Right lobe of liver (tissue), 6 donors: ENCODE measurements at regions not wholly inside any gene's neighbourhood (a gene's known extent, or its start where the extent isn't known, plus 50 kb on each side); places are given as distances from the start of the nearest gene placed in this dataset.

Source experiments
- ATAC-seq, 4 donors: fragments of 200-7000 bp; cut with Tn5 transposase; one replicate each; pipeline ENCODE4 v1.9.1; 2020; ENCODE audit warnings: mild to moderate bottlenecking in 4 of 4, moderate library complexity in 4 of 4
- DNase-seq, 3 donors: peaks; one replicate each; pipeline ENCODE4 v3.0.0-alpha.2; 2020
- H3K27ac ChIP-seq, 3 donors: fragments of 200-600 bp; one replicate each; pipeline ENCODE4 v1.8.0; 2022
- H3K27me3 ChIP-seq, 2 donors: fragments of 200-600 bp; one replicate each; pipeline ENCODE4 v1.8.0; 2022
- H3K36me3 ChIP-seq, 4 donors: fragments of 200-600 bp; sonication (generic) in 1 of 4; one replicate each; pipeline versions ENCODE4 v1.5.1 to v1.8.0; 2017 to 2022; ENCODE audit warnings: control low read depth in 1 of 4
- H3K4me1 ChIP-seq, 4 donors: fragments of 200-600 bp; sonication (generic) in 1 of 4; one replicate each; pipeline versions ENCODE4 v1.5.1 to v1.8.0; 2017 to 2022; ENCODE audit warnings: control low read depth in 1 of 4
- H3K4me3 ChIP-seq, 3 donors: fragments of 200-600 bp; one replicate each; pipeline ENCODE4 v1.8.0; 2022
- H3K9me3 ChIP-seq, 4 donors: fragments of 200-600 bp; sonication (generic) in 1 of 4; one replicate each; pipeline versions ENCODE4 v1.5.1 to v1.8.0; 2017 to 2022; ENCODE audit warnings: control low read depth in 1 of 4
- POLR2A ChIP-seq: fragments of 450-650 bp; IDR thresholded peaks from one replicate; pipeline ENCODE4 v1.6.1; 2017; ENCODE audit warnings: antibody characterized with exemption, mild to moderate bottlenecking
- WGBS: methylation state at CpG from one replicate; pipeline ENCODE4 v1.1.6; 2018; ENCODE audit warnings: low coverage, low lambda C conversion rate; ENCODE audit not compliant: insufficient coverage; ENCODE audit errors: missing lambda C conversion rate; 5-methylcytosine and 5-hydroxymethylcytosine counted together
- intact Hi-C, 2 donors: fragments of 100-400 bp; cut with DNase I; formaldehyde crosslinking; loops; one replicate each; pipeline versions ENCODE4 v1.11.2 to v1.14.1; 2022
- TF ChIP-seq, protein P1 (sequence below), 4 donors: fragments of 200-600 bp in 3 of 4; fragments of 450-650 bp in 1 of 4; IDR thresholded peaks; one replicate each; pipeline versions ENCODE4 v1.5.1 to v1.8.0; 2016 to 2022; ENCODE audit warnings: antibody characterized with exemption in 4 of 4, mild to moderate bottlenecking in 2 of 4
- donor health status: DM: no; HTN: yes; CAD: no.
- donor health status: DM: no; HTN: no; CAD: no.
- donor health status: DM: no; HTN: no; CAD: no.
- donor health status: DM: no; HTN: yes; CAD: no.
- donor health status: DM: no; HTN: yes; CAD: no.

DNA sequence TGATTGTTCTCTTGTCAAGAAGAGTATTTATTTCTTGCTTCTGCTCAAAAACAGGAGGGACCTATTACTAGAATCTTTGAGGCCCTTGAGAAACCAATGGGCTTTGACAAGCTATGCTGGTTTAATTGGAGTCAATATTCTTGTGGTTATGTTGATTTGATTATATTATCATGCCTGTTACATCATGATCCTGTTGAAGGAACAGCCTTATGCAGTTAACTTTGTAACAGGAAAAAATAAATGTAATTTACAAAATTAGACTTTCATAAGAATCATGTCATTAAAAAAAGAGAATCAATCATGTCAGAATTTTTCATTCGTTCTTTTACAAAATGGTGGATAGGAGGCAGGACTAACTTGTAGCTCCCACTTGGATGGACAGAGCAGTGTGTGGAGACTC is 386.1 kb upstream of the DDI1 start:
- H3K27me3 ChIP-seq: no peaks in the 10 kb centered on the region
- 53% methylated on average over 1 of the region's 1 CpG for WGBS
- no peak overlapping the region for H3K4me3 ChIP-seq
- DNase-seq: no peak
- no peak overlapping the region for H3K27ac ChIP-seq
- TF ChIP-seq POLR2A: no peak
- TF ChIP-seq, protein P1, sequence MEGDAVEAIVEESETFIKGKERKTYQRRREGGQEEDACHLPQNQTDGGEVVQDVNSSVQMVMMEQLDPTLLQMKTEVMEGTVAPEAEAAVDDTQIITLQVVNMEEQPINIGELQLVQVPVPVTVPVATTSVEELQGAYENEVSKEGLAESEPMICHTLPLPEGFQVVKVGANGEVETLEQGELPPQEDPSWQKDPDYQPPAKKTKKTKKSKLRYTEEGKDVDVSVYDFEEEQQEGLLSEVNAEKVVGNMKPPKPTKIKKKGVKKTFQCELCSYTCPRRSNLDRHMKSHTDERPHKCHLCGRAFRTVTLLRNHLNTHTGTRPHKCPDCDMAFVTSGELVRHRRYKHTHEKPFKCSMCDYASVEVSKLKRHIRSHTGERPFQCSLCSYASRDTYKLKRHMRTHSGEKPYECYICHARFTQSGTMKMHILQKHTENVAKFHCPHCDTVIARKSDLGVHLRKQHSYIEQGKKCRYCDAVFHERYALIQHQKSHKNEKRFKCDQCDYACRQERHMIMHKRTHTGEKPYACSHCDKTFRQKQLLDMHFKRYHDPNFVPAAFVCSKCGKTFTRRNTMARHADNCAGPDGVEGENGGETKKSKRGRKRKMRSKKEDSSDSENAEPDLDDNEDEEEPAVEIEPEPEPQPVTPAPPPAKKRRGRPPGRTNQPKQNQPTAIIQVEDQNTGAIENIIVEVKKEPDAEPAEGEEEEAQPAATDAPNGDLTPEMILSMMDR (IDR thresholded peaks at IDR 0.05): no peak
- H3K4me1 ChIP-seq: no peaks in the 10 kb centered on the region
- no peak for ATAC-seq
- no peaks in the 10 kb centered on the region for H3K36me3 ChIP-seq
- H3K9me3 ChIP-seq: no peaks in the 10 kb centered on the region
- intact Hi-C loops: no loop called here

DNA sequence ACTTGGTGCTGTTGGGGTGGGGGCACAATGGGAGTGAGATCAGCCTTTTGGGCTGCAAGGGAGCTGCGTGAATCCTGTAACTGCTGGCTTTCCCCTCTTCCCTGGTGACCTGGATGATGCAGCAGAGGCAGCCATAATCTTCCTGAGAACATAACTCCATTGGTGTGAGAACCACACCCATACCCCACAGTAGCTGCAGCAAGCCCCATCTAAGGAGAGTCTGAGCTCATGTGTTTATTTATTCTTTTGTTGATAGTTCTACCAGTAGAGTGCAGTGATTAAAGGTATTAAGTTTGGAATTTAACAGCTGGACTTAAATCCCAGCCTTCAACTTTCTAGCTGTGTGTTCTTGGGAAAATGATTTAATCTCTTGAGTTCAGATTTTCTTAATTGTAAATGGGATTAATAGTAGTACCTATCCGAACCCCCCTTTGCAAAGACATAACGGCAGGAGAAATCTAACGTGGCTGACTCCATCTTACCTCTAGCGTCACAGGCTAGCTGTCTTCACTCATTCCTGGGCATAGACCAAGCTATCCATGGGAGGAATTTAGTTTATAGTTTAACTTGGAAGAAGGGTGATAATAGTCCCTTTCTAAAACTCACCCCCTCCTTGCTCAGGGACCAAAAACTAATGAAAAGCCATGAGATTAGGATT is 385.0 kb upstream of the DDI1 start:
- H3K9me3 ChIP-seq: no peaks in the 10 kb centered on the region
- TF ChIP-seq POLR2A: no peak
- TF ChIP-seq, protein P1 (IDR thresholded peaks at IDR 0.05): no peak
- H3K36me3 ChIP-seq: no peaks in the 10 kb centered on the region
- DNase-seq: no peak
- 45% methylated on average over 5 of the region's 5 CpGs for WGBS
- no peak overlapping the region for H3K4me3 ChIP-seq
- intact Hi-C loops: no loop called here
- no peak overlapping the region for H3K27ac ChIP-seq
- H3K27me3 ChIP-seq: no peaks in the 10 kb centered on the region
- no peak for ATAC-seq
- H3K4me1 ChIP-seq: no peaks in the 10 kb centered on the region

DNA sequence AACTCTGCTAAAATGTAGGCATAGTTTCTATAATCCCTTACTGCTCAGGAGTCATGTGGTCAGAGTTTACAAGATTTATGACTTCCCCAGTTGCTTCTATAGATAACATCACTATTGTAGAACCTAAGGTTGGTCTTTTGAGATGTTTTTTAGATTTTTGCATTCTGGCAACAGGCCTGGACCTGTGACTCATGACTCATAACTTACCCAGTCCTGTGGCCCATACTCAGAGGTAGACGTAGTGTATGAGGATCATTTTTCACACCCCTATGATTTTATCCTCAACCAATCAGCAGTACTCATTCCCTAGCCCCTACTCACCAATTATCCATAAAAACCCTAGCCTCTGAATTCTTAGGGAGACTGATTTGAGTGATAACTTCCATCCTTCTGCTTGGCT is 384.4 kb upstream of the DDI1 start:
- TF ChIP-seq, protein P1 (IDR thresholded peaks at IDR 0.05): no peak
- TF ChIP-seq POLR2A: no peak
- DNase-seq: no peak
- Histone ChIP-seq H3K9me3 (no peaks in the 10 kb centered on the region), H3K36me3 (no peaks in the 10 kb centered on the region), H3K27ac (no peak overlapping the region), H3K27me3 (no peaks in the 10 kb centered on the region), H3K4me1 (no peaks in the 10 kb centered on the region), H3K4me3 (no peak overlapping the region)
- WGBS: 36% methylated on average over 1 of the region's 1 CpG
- intact Hi-C loops: no loop called here
- no peak for ATAC-seq

DNA sequence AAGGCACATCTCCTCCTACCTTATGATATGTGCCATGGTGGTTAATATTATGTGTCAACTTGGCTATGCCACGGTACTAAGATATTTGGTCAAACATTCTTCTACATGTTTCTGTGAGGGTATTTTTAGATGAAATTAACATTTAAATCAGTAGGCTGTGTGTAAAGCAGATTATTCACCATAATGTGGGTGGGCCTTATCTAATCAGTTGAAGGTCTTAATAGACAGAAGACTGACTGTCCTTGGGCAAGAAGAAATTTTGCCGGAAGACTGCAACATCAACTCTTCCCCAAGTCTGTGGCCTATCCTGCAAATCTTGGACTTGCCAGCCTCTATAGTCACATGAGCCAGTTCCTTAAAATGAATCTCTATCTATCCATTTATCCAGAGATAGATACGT is 380.1 kb upstream of the DDI1 start:
- H3K27ac ChIP-seq: no peak overlapping the region
- no peak overlapping the region for H3K4me3 ChIP-seq
- peaks cover 0 to 9% (median 3%) of the 10 kb centered on the region in 4 donors for H3K4me1 ChIP-seq
- no peaks in the 10 kb centered on the region for H3K36me3 ChIP-seq
- H3K9me3 ChIP-seq: no peaks in the 10 kb centered on the region
- intact Hi-C loops: no loop called here
- DNase-seq (no peak), ATAC-seq (no peak)
- H3K27me3 ChIP-seq: no peaks in the 10 kb centered on the region
- no peak for TF ChIP-seq POLR2A
- TF ChIP-seq, protein P1 (IDR thresholded peaks at IDR 0.05): no peak
- 80% methylated on average over 3 of the region's 3 CpGs for WGBS

DNA sequence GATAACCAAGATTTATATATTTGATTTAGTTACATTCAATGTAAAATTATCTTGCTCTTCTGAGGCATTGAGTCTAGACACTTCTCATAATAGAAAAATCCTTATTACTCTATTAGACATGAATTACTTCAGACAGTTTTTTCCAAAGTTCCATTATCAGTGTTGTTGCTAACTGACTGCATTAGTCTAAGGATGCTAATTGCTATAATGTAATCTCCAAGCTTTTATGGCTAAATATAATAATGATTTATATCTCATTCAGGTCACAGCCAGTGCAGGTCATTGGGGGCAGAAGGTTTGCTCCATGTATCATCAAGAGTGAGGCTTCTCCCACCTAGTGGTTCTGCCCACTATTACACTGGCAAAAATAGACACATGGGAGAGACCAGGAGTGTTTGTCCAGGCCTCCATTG is 377.2 kb upstream of the DDI1 start:
- H3K27ac ChIP-seq: no peak overlapping the region
- no peaks in the 10 kb centered on the region for H3K9me3 ChIP-seq
- ATAC-seq (peak in 1 of 4 donors; percentile 13), DNase-seq (no peak)
- H3K36me3 ChIP-seq: no peaks in the 10 kb centered on the region
- H3K4me3 ChIP-seq: no peak overlapping the region
- H3K4me1 ChIP-seq: peaks cover 0 to 11% (median 3%) of the 10 kb centered on the region in 4 donors
- intact Hi-C loops: no loop called here
- no peaks in the 10 kb centered on the region for H3K27me3 ChIP-seq
- TF ChIP-seq, protein P1 (IDR thresholded peaks at IDR 0.05): no peak
- TF ChIP-seq POLR2A: no peak
